ENCODE measurements at regions not wholly inside any gene's neighbourhood (a gene's known extent, or its start where the extent isn't known, plus 50 kb on each side); places are given as distances from the start of the nearest gene placed in this dataset.

GRCh38 chr12:102568276-102568675 lies 87.9 kb upstream of the IGF1 start:
- Histone ChIP-seq H3K4me3 (ENCODE audit: low read length) (no peak overlapping the region), H3K27ac (ENCODE audit: low read depth, low read length) (no peak overlapping the region), H3K27me3 (ENCODE audit: insufficient read depth, low read length, poor library complexity, severe bottlenecking) (no peaks in the 10 kb centered on the region), H3K36me3 (ENCODE audit: insufficient read depth, low read length) (no peaks in the 10 kb centered on the region), H3K4me1 (ENCODE audit: insufficient read depth, low read length) (no peaks in the 10 kb centered on the region), H3K9me3 (ENCODE audit: low read length) (no peaks in the 10 kb centered on the region)
- H3K36me3 Mint-ChIP-seq, result no peaks in the 10 kb centered on the region
- no peak overlapping the region for H3K4me3 Mint-ChIP-seq
- H3K27me3 Mint-ChIP-seq, result peaks cover 5 to 11% of the 10 kb centered on the region in 2 donors
- no peak overlapping the region for H3K27ac Mint-ChIP-seq
- DNase-seq, result no peak
- ChIA-PET CTCF (no interaction called here), POLR2A (no interaction called here)
- H3K4me1 Mint-ChIP-seq, result no peaks in the 10 kb centered on the region
- H3K9me3 Mint-ChIP-seq, result peaks cover 0 to 3% (median 0%) of the 10 kb centered on the region in 5 donors

- no peak overlapping the region for H3K4me3 Mint-ChIP-seq
- Histone ChIP-seq H3K36me3 (ENCODE audit: insufficient read depth, low read length) (no peaks in the 10 kb centered on the region), H3K4me1 (ENCODE audit: insufficient read depth, low read length) (no peaks in the 10 kb centered on the region), H3K4me3 (ENCODE audit: low read length) (no peak overlapping the region), H3K27me3 (ENCODE audit: insufficient read depth, low read length, poor library complexity, severe bottlenecking) (no peaks in the 10 kb centered on the region), H3K9me3 (ENCODE audit: low read length) (no peaks in the 10 kb centered on the region), H3K27ac (ENCODE audit: low read depth, low read length) (no peak overlapping the region)
- POLR2A ChIA-PET, result no interaction called here
- CTCF ChIA-PET, result no interaction called here
- peaks cover 0 to 3% (median 0%) of the 10 kb centered on the region in 5 donors for H3K9me3 Mint-ChIP-seq
- no peak for DNase-seq
- no peaks in the 10 kb centered on the region for H3K4me1 Mint-ChIP-seq
- H3K27me3 Mint-ChIP-seq, result peaks cover 9 to 11% of the 10 kb centered on the region in 2 donors
- peak overlapping the region in 1 of 8 donors; percentile 21 for H3K27ac Mint-ChIP-seq
- H3K36me3 Mint-ChIP-seq, result no peaks in the 10 kb centered on the region
These were observed 86.9 kb upstream of the IGF1 start for GRCh38 chr12:102567031-102567985.

DNA sequence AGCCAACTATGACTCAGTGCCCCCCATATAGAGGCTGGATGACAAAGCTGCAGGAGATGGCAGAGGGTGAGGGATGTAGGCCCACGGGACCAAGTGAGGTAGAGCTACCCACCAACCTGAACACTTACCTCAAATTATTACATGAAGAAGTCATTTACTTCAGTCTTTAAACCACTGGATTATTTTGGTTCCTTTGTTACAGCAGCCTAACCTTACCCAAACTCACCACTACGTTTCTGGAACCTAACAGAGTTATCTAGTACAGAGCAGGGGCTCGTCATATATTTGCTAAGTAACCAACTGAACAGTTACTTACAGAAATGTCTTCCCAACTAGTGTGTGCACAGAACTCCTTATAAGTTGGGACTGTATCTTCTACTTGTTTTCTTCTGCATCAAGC lies 85.2 kb upstream of the IGF1 start:
- POLR2A ChIA-PET, result no interaction called here
- CTCF ChIA-PET, result no interaction called here
- no peak overlapping the region for H3K27ac Mint-ChIP-seq

GRCh38 chr12:102564026-102564425 lies 83.7 kb upstream of the IGF1 start:
- Mint-ChIP-seq H3K27ac (no peak overlapping the region), H3K4me3 (no peak overlapping the region), H3K4me1 (no peaks in the 10 kb centered on the region), H3K9me3 (peaks cover 0 to 3% (median 0%) of the 10 kb centered on the region in 5 donors), H3K36me3 (no peaks in the 10 kb centered on the region), H3K27me3 (peaks cover 12 to 15% of the 10 kb centered on the region in 2 donors)
- Histone ChIP-seq H3K4me3 (ENCODE audit: low read length) (no peak overlapping the region), H3K36me3 (ENCODE audit: insufficient read depth, low read length) (no peaks in the 10 kb centered on the region), H3K4me1 (ENCODE audit: insufficient read depth, low read length) (no peaks in the 10 kb centered on the region), H3K27ac (ENCODE audit: low read depth, low read length) (no peak overlapping the region), H3K9me3 (ENCODE audit: low read length) (no peaks in the 10 kb centered on the region), H3K27me3 (ENCODE audit: insufficient read depth, low read length, poor library complexity, severe bottlenecking) (no peaks in the 10 kb centered on the region)
- DNase-seq, result no peak
- CTCF ChIA-PET, result no interaction called here
- POLR2A ChIA-PET, result no interaction called here

More for the DNA sequence above, 85.2 kb upstream of the IGF1 start:
- no peak for DNase-seq
- no peak overlapping the region for H3K4me3 ChIP-seq (ENCODE audit: low read length)
- peaks cover 9 to 12% of the 10 kb centered on the region in 2 donors for H3K27me3 Mint-ChIP-seq
- no peaks in the 10 kb centered on the region for H3K9me3 ChIP-seq (ENCODE audit: low read length)
- no peak overlapping the region for H3K27ac ChIP-seq (ENCODE audit: low read depth, low read length)
- no peak overlapping the region for H3K4me3 Mint-ChIP-seq
- H3K27me3 ChIP-seq (ENCODE audit: insufficient read depth, low read length, poor library complexity, severe bottlenecking), result no peaks in the 10 kb centered on the region
- no peaks in the 10 kb centered on the region for H3K36me3 ChIP-seq (ENCODE audit: insufficient read depth, low read length)
- no peaks in the 10 kb centered on the region for H3K36me3 Mint-ChIP-seq
- H3K4me1 ChIP-seq (ENCODE audit: insufficient read depth, low read length), result no peaks in the 10 kb centered on the region
- no peaks in the 10 kb centered on the region for H3K4me1 Mint-ChIP-seq
- H3K9me3 Mint-ChIP-seq, result peaks cover 0 to 3% (median 0%) of the 10 kb centered on the region in 5 donors

DNA sequence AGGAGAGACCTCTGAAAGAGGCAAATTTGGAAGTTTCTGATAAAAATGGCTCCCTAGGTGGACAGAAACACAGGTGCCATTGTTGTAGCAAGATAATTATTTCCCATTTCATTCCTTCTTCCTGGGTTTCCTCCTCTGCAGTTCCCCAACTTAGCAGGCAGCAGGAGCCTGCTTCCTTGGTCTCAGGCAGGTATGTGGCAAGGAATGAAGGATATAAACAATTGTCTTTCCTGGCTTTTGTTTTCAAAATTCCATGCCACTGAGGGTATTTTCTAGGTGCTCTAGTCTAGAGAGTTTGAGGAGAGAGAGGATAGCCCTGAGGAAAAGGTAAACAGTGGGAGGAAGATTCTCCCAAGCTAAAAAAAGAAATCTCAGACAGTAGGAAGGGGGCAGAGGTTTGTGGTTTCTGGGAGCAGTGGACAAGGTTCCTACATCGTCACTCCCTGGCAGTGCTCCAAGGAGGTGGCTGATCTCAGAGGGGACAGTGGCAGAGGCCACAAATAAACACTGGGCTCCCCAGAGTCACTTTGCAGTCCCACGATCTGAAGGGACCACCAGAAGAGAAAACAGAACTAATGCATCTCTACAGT lies 82.6 kb upstream of the IGF1 start:
- peaks cover 10 to 15% of the 10 kb centered on the region in 2 donors for H3K27me3 Mint-ChIP-seq
- no peaks in the 10 kb centered on the region for H3K4me1 ChIP-seq (ENCODE audit: insufficient read depth, low read length)
- H3K9me3 ChIP-seq (ENCODE audit: low read length), result no peaks in the 10 kb centered on the region
- H3K36me3 Mint-ChIP-seq, result no peaks in the 10 kb centered on the region
- peaks cover 0 to 3% (median 0%) of the 10 kb centered on the region in 5 donors for H3K9me3 Mint-ChIP-seq
- DNase-seq, result no peak
- H3K4me3 Mint-ChIP-seq, result no peak overlapping the region
- no peak overlapping the region for H3K27ac ChIP-seq (ENCODE audit: low read depth, low read length)
- CTCF ChIA-PET, result no interaction called here
- H3K27ac Mint-ChIP-seq, result peak overlapping the region in 1 of 8 donors; percentile 15
- H3K27me3 ChIP-seq (ENCODE audit: insufficient read depth, low read length, poor library complexity, severe bottlenecking), result no peaks in the 10 kb centered on the region
- H3K4me1 Mint-ChIP-seq, result no peaks in the 10 kb centered on the region
- no peak overlapping the region for H3K4me3 ChIP-seq (ENCODE audit: low read length)
- H3K36me3 ChIP-seq (ENCODE audit: insufficient read depth, low read length), result no peaks in the 10 kb centered on the region
- POLR2A ChIA-PET, result no interaction called here

DNA sequence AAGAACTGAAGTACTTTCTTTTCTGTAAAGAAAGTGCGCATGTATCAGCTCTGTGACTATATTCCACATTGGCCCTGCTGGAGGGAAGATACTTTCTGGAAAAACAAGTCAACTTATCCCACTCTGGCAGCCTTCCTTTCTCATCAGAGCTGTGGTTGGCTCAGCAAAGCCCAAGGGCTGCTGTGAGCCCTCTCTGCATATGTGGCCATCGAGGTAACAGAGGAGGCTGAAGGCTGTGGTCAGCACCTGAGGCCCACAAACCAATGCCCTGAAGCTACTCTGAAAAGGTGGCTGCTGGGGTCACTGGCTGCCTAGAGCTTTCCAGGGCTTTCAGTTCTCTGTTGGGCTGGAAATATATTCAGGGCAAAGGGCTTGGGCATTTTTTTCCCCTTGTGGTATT lies 70.8 kb upstream of the IGF1 start:
- CTCF ChIA-PET, result no interaction called here
- H3K36me3 ChIP-seq (ENCODE audit: insufficient read depth, low read length), result no peaks in the 10 kb centered on the region

GRCh38 chr12:102549691-102550090 lies 69.3 kb upstream of the IGF1 start:
- H3K4me1 Mint-ChIP-seq, result no peaks in the 10 kb centered on the region
- Histone ChIP-seq H3K27ac (ENCODE audit: low read depth, low read length) (no peak overlapping the region), H3K36me3 (ENCODE audit: insufficient read depth, low read length) (no peaks in the 10 kb centered on the region), H3K4me3 (ENCODE audit: low read length) (no peak overlapping the region), H3K4me1 (ENCODE audit: insufficient read depth, low read length) (no peaks in the 10 kb centered on the region), H3K27me3 (ENCODE audit: insufficient read depth, low read length, poor library complexity, severe bottlenecking) (no peaks in the 10 kb centered on the region), H3K9me3 (ENCODE audit: low read length) (no peaks in the 10 kb centered on the region)
- H3K36me3 Mint-ChIP-seq, result no peaks in the 10 kb centered on the region
- no peak overlapping the region for H3K4me3 Mint-ChIP-seq
- DNase-seq, result no peak
- ChIA-PET CTCF (no interaction called here), POLR2A (no interaction called here)
- H3K27me3 Mint-ChIP-seq, result peaks cover 5% of the 10 kb centered on the region in 2 donors
- no peaks in the 10 kb centered on the region for H3K9me3 Mint-ChIP-seq
- no peak overlapping the region for H3K27ac Mint-ChIP-seq

More for the DNA sequence above, 70.8 kb upstream of the IGF1 start:
- Mint-ChIP-seq H3K4me1 (no peaks in the 10 kb centered on the region), H3K36me3 (no peaks in the 10 kb centered on the region), H3K9me3 (no peaks in the 10 kb centered on the region), H3K27ac (no peak overlapping the region), H3K27me3 (peaks cover 5 to 7% of the 10 kb centered on the region in 2 donors), H3K4me3 (no peak overlapping the region)
- H3K4me1 ChIP-seq (ENCODE audit: insufficient read depth, low read length), result no peaks in the 10 kb centered on the region
- DNase-seq, result no peak
- POLR2A ChIA-PET, result no interaction called here
- no peak overlapping the region for H3K27ac ChIP-seq (ENCODE audit: low read depth, low read length)
- H3K27me3 ChIP-seq (ENCODE audit: insufficient read depth, low read length, poor library complexity, severe bottlenecking), result no peaks in the 10 kb centered on the region
- no peaks in the 10 kb centered on the region for H3K9me3 ChIP-seq (ENCODE audit: low read length)
- no peak overlapping the region for H3K4me3 ChIP-seq (ENCODE audit: low read length)

DNA sequence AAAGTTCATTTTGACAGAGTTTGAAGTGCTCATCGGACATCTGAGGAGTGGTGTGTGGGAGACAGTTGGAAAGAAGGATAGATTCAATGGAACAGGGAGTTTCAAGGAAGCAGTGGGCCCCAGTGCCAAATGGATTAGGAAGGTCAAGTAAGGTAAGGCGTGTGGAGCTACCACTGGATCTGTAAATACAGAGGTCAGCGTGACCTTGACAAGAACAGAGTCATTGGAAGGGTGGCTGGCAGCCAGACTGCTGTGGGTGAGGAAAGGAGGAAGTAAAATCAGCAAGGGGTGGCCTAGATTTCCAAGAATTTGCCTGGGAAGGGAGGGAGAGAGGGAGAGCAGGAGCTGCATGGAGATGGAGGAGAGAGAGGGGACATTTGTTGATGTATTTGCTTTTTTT lies 68.2 kb upstream of the IGF1 start:
- POLR2A ChIA-PET, result no interaction called here
- CTCF ChIA-PET, result no interaction called here

More for the DNA sequence above, 68.2 kb upstream of the IGF1 start:
- H3K36me3 Mint-ChIP-seq, result no peaks in the 10 kb centered on the region
- H3K4me1 Mint-ChIP-seq, result no peaks in the 10 kb centered on the region
- H3K4me3 Mint-ChIP-seq, result no peak overlapping the region
- Histone ChIP-seq H3K27ac (ENCODE audit: low read depth, low read length) (no peak overlapping the region), H3K4me1 (ENCODE audit: insufficient read depth, low read length) (no peaks in the 10 kb centered on the region), H3K9me3 (ENCODE audit: low read length) (no peaks in the 10 kb centered on the region), H3K36me3 (ENCODE audit: insufficient read depth, low read length) (no peaks in the 10 kb centered on the region), H3K27me3 (ENCODE audit: insufficient read depth, low read length, poor library complexity, severe bottlenecking) (no peaks in the 10 kb centered on the region), H3K4me3 (ENCODE audit: low read length) (no peak overlapping the region)
- H3K27ac Mint-ChIP-seq, result no peak overlapping the region
- DNase-seq, result no peak
- H3K9me3 Mint-ChIP-seq, result no peaks in the 10 kb centered on the region
- H3K27me3 Mint-ChIP-seq, result peaks cover 8 to 9% of the 10 kb centered on the region in 2 donors

All from CD8-positive, alpha-beta memory T cell (primary cell).